Gastrocnemius medialis (tissue), 4 donors: ENCODE measurements at regions not wholly inside any gene's neighbourhood (a gene's known extent, or its start where the extent isn't known, plus 50 kb on each side); places are given as distances from the start of the nearest gene placed in this dataset.

Experiments
- ATAC-seq, 2 donors: fragments of 150-250 bp; one replicate each; pipeline ENCODE4 v1.9.1; 2016
- DNase-seq, 2 donors: peaks; one replicate each; pipeline ENCODE4 v3.0.0-alpha.2; 2019
- H3K27ac ChIP-seq, 4 donors: fragments of 200-600 bp; sonication (generic); 1 replicate in 1 of 4; 2 replicates in 3 of 4; pipeline ENCODE4 v1.5.1; 2016 to 2018; ENCODE audit warnings: mild to moderate bottlenecking in 2 of 4, moderate library complexity in 1 of 4
- H3K27me3 ChIP-seq, 3 donors: fragments of 200-600 bp; sonication (generic) in 2 of 3; 1 replicate in 1 of 3; 2 replicates in 2 of 3; pipeline versions ENCODE4 v1.5.1 to v1.6.0; 2016 to 2019; ENCODE audit warnings: mild to moderate bottlenecking in 1 of 3, moderate library complexity in 1 of 3
- H3K36me3 ChIP-seq, 2 donors: fragments of 200-600 bp; sonication (generic) in 1 of 2; one replicate each; pipeline ENCODE4 v1.5.1; 2017 to 2018
- H3K4me1 ChIP-seq, 2 donors: fragments of 200-600 bp; sonication (generic) in 1 of 2; one replicate each; pipeline ENCODE4 v1.5.1; 2016 to 2017; ENCODE audit warnings: mild to moderate bottlenecking in 2 of 2
- H3K4me3 ChIP-seq, 4 donors: fragments of 200-600 bp; sonication (generic) in 3 of 4; 1 replicate in 1 of 4; 2 replicates in 3 of 4; pipeline ENCODE4 v1.5.1; 2016 to 2019; ENCODE audit warnings: mild to moderate bottlenecking in 2 of 4
- H3K9me3 ChIP-seq, 3 donors: fragments of 200-600 bp; sonication (generic) in 2 of 3; 1 replicate in 1 of 3; 2 replicates in 2 of 3; pipeline ENCODE4 v1.5.1; 2016 to 2019
- POLR2A ChIP-seq, 2 donors: fragments of 450-650 bp; IDR thresholded peaks; one replicate each; pipeline ENCODE4 v1.6.1; 2017; ENCODE audit warnings: antibody characterized with exemption in 2 of 2, mild to moderate bottlenecking in 2 of 2, moderate library complexity in 2 of 2
- in situ Hi-C, 4 donors: fragments of 200-750 bp; cut with MboI; loops; one replicate each; pipeline versions ENCODE4 v1.15.0 to v1.8.0; 2017; ENCODE audit warnings: low sequenced_read_pairs in 4 of 4
- intact Hi-C: fragments of 100-400 bp; cut with DNase I; formaldehyde crosslinking; loops from one replicate; pipeline ENCODE4 v1.15.1; 2023; ENCODE audit warnings: low total_unique reads
- TF ChIP-seq, protein P1 (sequence below), 5 experiments: fragments of 450-650 bp in 3 of 5; fragments of 200-600 bp in 2 of 5; sonication (generic) in 2 of 5; IDR thresholded peaks in 4 of 5; conservative IDR thresholded peaks in 1 of 5; 1 replicate in 4 of 5; 2 replicates in 1 of 5; pipeline ENCODE4 v1.5.1; 2016 to 2019; ENCODE audit warnings: antibody characterized with exemption in 5 of 5, mild to moderate bottlenecking in 3 of 5, moderate library complexity in 3 of 5

DNA sequence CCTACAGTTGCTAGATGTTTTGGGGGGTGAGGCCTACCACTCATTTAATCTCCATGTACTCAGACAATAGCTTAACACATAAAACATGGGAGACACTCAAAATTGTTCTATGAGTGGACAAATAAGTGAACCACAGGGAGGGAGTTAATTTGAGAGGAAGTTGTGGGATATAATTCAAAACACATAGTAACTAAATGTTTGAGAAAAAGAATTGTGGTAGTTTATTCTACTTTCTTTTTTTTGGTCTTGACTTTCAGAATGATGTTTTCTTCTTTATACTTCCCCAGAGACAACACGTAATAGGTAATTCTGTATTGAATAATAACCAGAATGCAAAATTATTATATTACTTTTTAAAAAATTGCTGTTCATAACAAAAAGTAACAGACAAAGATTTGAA, 453.8 kb downstream of the RFPL4B start:
- no peak for DNase-seq
- in situ Hi-C loops (no loop called here), intact Hi-C loops (no loop called here)
- no peak for ATAC-seq
- Histone ChIP-seq H3K4me1 (no peaks in the 10 kb centered on the region), H3K4me3 (no peak overlapping the region), H3K9me3 (no peaks in the 10 kb centered on the region), H3K36me3 (no peaks in the 10 kb centered on the region), H3K27ac (no peak overlapping the region), H3K27me3 (no peaks in the 10 kb centered on the region)
- TF ChIP-seq POLR2A (IDR thresholded peaks at IDR 0.05), result no peak
- TF ChIP-seq, protein P1, sequence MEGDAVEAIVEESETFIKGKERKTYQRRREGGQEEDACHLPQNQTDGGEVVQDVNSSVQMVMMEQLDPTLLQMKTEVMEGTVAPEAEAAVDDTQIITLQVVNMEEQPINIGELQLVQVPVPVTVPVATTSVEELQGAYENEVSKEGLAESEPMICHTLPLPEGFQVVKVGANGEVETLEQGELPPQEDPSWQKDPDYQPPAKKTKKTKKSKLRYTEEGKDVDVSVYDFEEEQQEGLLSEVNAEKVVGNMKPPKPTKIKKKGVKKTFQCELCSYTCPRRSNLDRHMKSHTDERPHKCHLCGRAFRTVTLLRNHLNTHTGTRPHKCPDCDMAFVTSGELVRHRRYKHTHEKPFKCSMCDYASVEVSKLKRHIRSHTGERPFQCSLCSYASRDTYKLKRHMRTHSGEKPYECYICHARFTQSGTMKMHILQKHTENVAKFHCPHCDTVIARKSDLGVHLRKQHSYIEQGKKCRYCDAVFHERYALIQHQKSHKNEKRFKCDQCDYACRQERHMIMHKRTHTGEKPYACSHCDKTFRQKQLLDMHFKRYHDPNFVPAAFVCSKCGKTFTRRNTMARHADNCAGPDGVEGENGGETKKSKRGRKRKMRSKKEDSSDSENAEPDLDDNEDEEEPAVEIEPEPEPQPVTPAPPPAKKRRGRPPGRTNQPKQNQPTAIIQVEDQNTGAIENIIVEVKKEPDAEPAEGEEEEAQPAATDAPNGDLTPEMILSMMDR (IDR thresholded peaks at IDR 0.05 in 4 of 5, conservative IDR thresholded peaks at IDR 0.05 in 1 of 5), result no peak

DNA sequence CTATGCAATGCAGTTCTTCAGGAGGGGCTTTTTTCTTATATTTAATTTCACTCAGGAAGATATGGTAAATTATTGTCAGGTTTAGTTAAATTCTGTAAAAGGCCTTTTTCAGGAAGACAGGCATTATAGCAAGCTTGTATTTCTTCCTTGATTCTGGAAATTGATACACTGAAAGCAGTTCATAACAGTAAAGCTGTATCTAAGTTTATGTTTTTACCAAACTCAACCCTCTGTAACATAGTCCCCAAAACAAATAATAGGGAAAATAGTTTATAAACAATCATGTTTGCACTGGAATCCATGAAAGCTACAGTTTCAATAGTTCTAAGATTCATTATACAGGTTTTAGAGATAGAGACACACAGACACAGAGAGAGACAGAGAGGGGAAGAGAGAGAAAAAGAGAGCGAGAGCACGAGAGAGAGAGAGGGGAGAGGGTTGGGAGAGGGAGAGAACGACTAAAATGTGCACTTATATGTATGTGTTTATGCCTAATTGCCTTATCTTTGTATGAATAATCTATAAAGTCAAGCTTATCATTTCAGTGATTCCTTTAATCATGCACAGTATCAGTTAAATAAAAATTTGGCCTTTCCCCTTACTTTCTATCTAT, 454.4 kb downstream of the RFPL4B start:
- TF ChIP-seq POLR2A (IDR thresholded peaks at IDR 0.05), result no peak
- TF ChIP-seq, protein P1 (IDR thresholded peaks at IDR 0.05 in 4 of 5, conservative IDR thresholded peaks at IDR 0.05 in 1 of 5), result no peak
- intact Hi-C loops, result no loop called here
- no peaks in the 10 kb centered on the region for H3K36me3 ChIP-seq
- no peaks in the 10 kb centered on the region for H3K4me1 ChIP-seq
- H3K9me3 ChIP-seq, result no peaks in the 10 kb centered on the region
- H3K27ac ChIP-seq, result no peak overlapping the region
- DNase-seq, result no peak
- in situ Hi-C loops, result no loop called here
- no peak for ATAC-seq
- H3K27me3 ChIP-seq, result no peaks in the 10 kb centered on the region
- H3K4me3 ChIP-seq, result no peak overlapping the region

- ATAC-seq, result no peak
- TF ChIP-seq POLR2A (IDR thresholded peaks at IDR 0.05), result no peak
- TF ChIP-seq, protein P1 (IDR thresholded peaks at IDR 0.05 in 4 of 5, conservative IDR thresholded peaks at IDR 0.05 in 1 of 5), result no peak
- Histone ChIP-seq H3K27ac (no peak overlapping the region), H3K9me3 (no peaks in the 10 kb centered on the region), H3K4me3 (no peak overlapping the region), H3K4me1 (no peaks in the 10 kb centered on the region), H3K36me3 (no peaks in the 10 kb centered on the region), H3K27me3 (no peaks in the 10 kb centered on the region)
- in situ Hi-C loops, result no loop called here
- no peak for DNase-seq
- intact Hi-C loops, result no loop called here
Observed at GRCh38 chr6:112802144-112802543, 455.0 kb downstream of the RFPL4B start.

DNA sequence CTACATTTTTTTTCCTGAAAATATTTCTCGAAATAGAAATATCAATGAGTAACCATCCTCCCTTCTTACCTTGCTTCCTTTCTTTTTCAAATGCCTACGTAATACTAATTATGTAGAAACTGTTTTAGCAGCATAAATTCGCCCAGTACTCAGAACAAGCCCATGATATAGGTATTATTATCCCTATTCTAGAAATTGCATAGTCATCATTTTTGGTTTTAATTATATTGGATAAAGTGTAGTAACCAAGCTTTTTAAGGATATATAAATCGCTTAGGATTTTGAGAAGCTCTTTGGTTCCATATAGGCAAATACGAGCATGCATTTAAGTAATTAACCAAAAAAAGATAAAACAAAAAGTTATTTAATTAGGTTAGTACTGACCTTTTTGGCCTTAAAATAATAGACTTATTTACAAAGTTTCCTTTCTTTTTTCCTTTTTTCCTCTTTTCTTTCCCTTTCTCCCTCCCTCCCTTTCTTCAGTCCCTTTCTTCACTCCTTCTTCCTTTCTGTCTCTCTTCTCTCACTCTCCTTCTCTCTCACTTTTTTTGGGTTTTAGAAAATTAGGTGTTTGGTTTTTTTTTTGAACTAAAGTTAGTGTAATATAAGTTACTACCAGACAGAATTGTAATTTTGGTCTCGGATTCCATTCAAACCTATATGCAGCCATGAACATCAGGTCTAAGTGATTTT, 457.7 kb downstream of the RFPL4B start:
- no peaks in the 10 kb centered on the region for H3K27me3 ChIP-seq
- intact Hi-C loops, result no loop called here
- TF ChIP-seq, protein P1 (IDR thresholded peaks at IDR 0.05 in 4 of 5, conservative IDR thresholded peaks at IDR 0.05 in 1 of 5), result no peak
- no peak for TF ChIP-seq POLR2A (IDR thresholded peaks at IDR 0.05)

More for the DNA sequence above, 457.7 kb downstream of the RFPL4B start:
- DNase-seq (no peak), ATAC-seq (no peak)
- Histone ChIP-seq H3K36me3 (no peaks in the 10 kb centered on the region), H3K4me3 (no peak overlapping the region), H3K27ac (no peak overlapping the region), H3K4me1 (no peaks in the 10 kb centered on the region), H3K9me3 (no peaks in the 10 kb centered on the region)
- in situ Hi-C loops, result no loop called here
